ENCODE measurements at regions not wholly inside any gene's neighbourhood (a gene's known extent, or its start where the extent isn't known, plus 50 kb on each side); places are given as distances from the start of the nearest gene placed in this dataset.

DNA sequence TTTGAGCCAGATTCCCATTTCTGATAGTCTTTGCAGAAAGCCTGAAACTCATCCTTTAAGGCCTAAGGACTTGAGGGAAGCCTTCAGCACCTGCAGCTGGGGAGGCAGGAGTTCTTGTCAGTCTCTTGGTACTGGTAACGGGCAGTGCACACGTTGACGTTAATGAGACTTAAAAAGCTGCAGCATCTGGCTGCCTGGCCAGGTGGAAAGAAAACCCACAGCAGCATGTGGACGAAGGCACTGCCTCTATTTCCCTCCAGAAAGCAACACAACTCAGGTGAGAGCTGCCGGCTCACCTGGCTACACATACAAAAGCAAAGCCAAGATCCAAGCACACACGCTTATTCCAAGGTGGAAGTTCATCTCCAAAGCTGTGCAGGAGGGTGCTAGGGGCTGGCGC is 178.8 kb downstream of the ANAPC1 start:
- H3K27me3 ChIP-seq (ENCODE audit: control insufficient read depth in 1 of 2, insufficient read depth in 1 of 2, low read length in 2 of 2), result peaks cover 0 to 3% of the 10 kb centered on the region in 2 experiments
- H3K36me3 ChIP-seq (ENCODE audit: control insufficient read depth in 1 of 2, insufficient read depth in 2 of 2, low read depth in 1 of 2, low read length in 2 of 2), result no peaks in the 10 kb centered on the region
- peaks cover 53% of the 10 kb centered on the region for H3K4me1 ChIP-seq (ENCODE audit: control insufficient read depth, insufficient read depth, low read depth, low read length)
- no peaks in the 10 kb centered on the region for H3K9me3 ChIP-seq (ENCODE audit: control insufficient read depth, low read length)
- peak overlapping the region; percentile 49 for H2BK5ac ChIP-seq (ENCODE audit: low read depth, low read length, poor library complexity, severe bottlenecking)
- no peak for DNase-seq
- H2AK5ac ChIP-seq (ENCODE audit: low read length, severe bottlenecking), result peak overlapping the region; percentile 92
- WGBS, result 73% methylated on average over 7 of the region's 7 CpGs
- H2BK15ac ChIP-seq (ENCODE audit: low read depth, poor library complexity, severe bottlenecking), result no peak overlapping the region
- H3K14ac ChIP-seq (ENCODE audit: low read length in 2 of 2), result peak overlapping the region in 1 of 2 experiments; percentile 2
- H3K18ac ChIP-seq (ENCODE audit: low read depth in 1 of 2, low read length in 2 of 2), result peak overlapping the region in 1 of 2 experiments; percentile 31
- no peak overlapping the region for H4K91ac ChIP-seq (ENCODE audit: low read length)
- H2BK12ac ChIP-seq (ENCODE audit: low read length in 2 of 2), result no peak overlapping the region
- no peak overlapping the region for H3K4me3 ChIP-seq (ENCODE audit: insufficient read depth in 1 of 2, low read depth in 1 of 2, low read length in 2 of 2)
- H3K4me2 ChIP-seq (ENCODE audit: low read length, poor library complexity, severe bottlenecking), result no peak overlapping the region
- no peak overlapping the region for H3K4ac ChIP-seq (ENCODE audit: low read depth in 1 of 2, low read length in 2 of 2)
- no peak overlapping the region for H3K23ac ChIP-seq (ENCODE audit: low read length in 2 of 2)
- H2AFZ ChIP-seq (ENCODE audit: low read depth, low read length), result no peak overlapping the region
- H2BK120ac ChIP-seq (ENCODE audit: low read depth, low read length), result no peak overlapping the region
- peaks cover 3% of the 10 kb centered on the region for H3K79me1 ChIP-seq (replicated peaks; ENCODE audit: low read length, poor library complexity, severe bottlenecking)
- H4K8ac ChIP-seq (ENCODE audit: low read length), result peak overlapping the region; percentile 32
- peak overlapping the region; percentile 95 for H3K27ac ChIP-seq (ENCODE audit: low read length, poor library complexity, severe bottlenecking)
- H3K9ac ChIP-seq (ENCODE audit: low read length), result no peak overlapping the region

DNA sequence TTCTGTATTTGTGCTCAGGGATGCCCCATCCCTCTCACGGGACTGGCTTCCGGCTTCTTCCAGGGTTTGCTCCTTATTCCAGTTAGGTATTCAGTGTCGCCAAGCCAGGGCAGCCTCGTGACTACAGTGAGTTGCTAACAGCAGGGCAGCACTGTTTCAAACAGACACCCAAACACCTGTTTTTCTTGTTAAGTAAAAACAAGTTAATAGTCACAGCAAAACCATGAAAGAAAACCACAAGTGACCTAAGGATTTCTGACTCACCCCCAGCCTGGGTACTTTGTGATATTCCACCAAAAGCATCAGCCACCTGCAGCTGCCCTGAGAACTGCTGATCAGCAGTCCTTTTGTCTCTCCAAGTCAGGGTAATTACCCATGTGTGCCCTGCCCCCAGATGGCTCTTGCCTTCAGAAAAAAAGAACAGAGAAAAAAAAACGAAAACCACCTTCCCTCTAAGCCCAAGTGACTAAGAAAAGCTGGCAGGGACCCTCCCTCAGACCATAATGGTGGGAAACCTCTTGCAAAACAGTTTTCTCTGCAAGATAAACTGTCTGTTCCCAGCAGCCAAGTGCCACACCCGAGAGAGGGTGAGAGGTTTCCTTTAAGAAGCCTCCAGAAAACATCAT is 178.2 kb downstream of the ANAPC1 start:
- Histone ChIP-seq H3K4me1 (ENCODE audit: control insufficient read depth, insufficient read depth, low read depth, low read length) (peaks cover 55% of the 10 kb centered on the region), H3K4ac (ENCODE audit: low read depth in 1 of 2, low read length in 2 of 2) (no peak overlapping the region), H3K27ac (ENCODE audit: low read length, poor library complexity, severe bottlenecking) (peak overlapping the region; percentile 95), H2BK15ac (ENCODE audit: low read depth, poor library complexity, severe bottlenecking) (no peak overlapping the region), H4K8ac (ENCODE audit: low read length) (no peak overlapping the region), H2BK12ac (ENCODE audit: low read length in 2 of 2) (no peak overlapping the region), H3K23ac (ENCODE audit: low read length in 2 of 2) (no peak overlapping the region), H2AFZ (ENCODE audit: low read depth, low read length) (no peak overlapping the region), H2BK5ac (ENCODE audit: low read depth, low read length, poor library complexity, severe bottlenecking) (peak overlapping the region; percentile 49), H3K14ac (ENCODE audit: low read length in 2 of 2) (no peak overlapping the region), H3K9ac (ENCODE audit: low read length) (no peak overlapping the region), H3K4me3 (ENCODE audit: insufficient read depth in 1 of 2, low read depth in 1 of 2, low read length in 2 of 2) (no peak overlapping the region), H4K91ac (ENCODE audit: low read length) (no peak overlapping the region), H3K4me2 (ENCODE audit: low read length, poor library complexity, severe bottlenecking) (no peak overlapping the region), H3K27me3 (ENCODE audit: control insufficient read depth in 1 of 2, insufficient read depth in 1 of 2, low read length in 2 of 2) (peaks cover 0 to 7% of the 10 kb centered on the region in 2 experiments), H3K9me3 (ENCODE audit: control insufficient read depth, low read length) (no peaks in the 10 kb centered on the region), H3K18ac (ENCODE audit: low read depth in 1 of 2, low read length in 2 of 2) (no peak overlapping the region), H3K36me3 (ENCODE audit: control insufficient read depth in 1 of 2, insufficient read depth in 2 of 2, low read depth in 1 of 2, low read length in 2 of 2) (no peaks in the 10 kb centered on the region), H2AK5ac (ENCODE audit: low read length, severe bottlenecking) (no peak overlapping the region), H2BK120ac (ENCODE audit: low read depth, low read length) (no peak overlapping the region), H3K79me1 (replicated peaks; ENCODE audit: low read length, poor library complexity, severe bottlenecking) (peaks cover 3% of the 10 kb centered on the region)
- WGBS, result 7% methylated on average over 6 of the region's 6 CpGs
- DNase-seq, result peak; percentile 89

DNA sequence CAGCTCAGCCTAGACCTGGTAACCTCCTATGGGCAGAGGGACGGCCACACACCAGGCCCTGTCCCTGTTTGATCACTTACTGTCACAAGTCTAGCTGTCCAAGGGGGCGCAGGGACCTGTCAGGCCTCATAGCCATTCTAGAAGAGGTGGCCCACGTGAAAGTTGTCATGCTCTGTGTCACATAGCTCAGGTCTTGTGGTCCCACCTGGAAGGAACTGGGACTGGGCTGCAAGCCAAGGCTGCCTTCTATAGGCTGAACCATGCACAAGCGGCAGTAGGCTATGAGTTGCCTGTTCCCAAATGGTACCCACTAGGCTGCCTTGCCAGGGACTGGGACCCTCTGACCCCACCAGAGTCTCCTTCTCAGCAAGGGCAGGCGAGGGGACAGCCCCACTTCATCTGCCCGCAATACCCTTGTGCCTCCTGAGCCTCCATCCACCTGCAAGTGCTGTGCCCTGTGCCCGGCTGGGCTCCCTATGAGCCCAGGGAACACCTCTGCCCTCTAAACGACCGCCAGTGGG is 177.5 kb downstream of the ANAPC1 start:
- peak overlapping the region; percentile 93 for H3K27ac ChIP-seq (ENCODE audit: low read length, poor library complexity, severe bottlenecking)
- 90% methylated on average over 9 of the region's 9 CpGs for WGBS

DNA sequence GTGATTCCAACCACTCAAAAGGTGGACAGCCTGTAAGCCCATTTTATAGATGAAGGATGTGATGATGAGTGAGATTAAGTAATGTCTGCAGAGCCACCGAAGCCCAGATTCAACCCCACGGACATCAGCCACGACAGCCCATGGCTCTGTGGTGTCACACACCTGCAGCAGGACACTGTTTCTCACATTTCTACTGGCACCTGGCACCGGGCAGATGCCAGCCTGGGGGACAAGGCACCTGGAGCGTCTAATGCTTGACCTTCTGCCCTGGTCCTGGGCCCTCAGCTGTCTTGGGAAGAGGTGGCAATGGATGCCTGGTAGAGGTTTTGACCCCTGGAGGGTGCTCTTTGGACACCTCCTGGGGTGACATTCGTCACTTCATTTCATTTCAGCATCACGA is 176.3 kb downstream of the ANAPC1 start:
- Histone ChIP-seq H2BK5ac (ENCODE audit: low read depth, low read length, poor library complexity, severe bottlenecking) (peak overlapping the region; percentile 60), H2BK15ac (ENCODE audit: low read depth, poor library complexity, severe bottlenecking) (no peak overlapping the region), H4K8ac (ENCODE audit: low read length) (no peak overlapping the region), H3K27ac (ENCODE audit: low read length, poor library complexity, severe bottlenecking) (peak overlapping the region; percentile 58), H3K14ac (ENCODE audit: low read length in 2 of 2) (no peak overlapping the region), H3K9me3 (ENCODE audit: control insufficient read depth, low read length) (peaks cover 4% of the 10 kb centered on the region), H2AK5ac (ENCODE audit: low read length, severe bottlenecking) (peak overlapping the region; percentile 93), H2BK120ac (ENCODE audit: low read depth, low read length) (no peak overlapping the region), H4K91ac (ENCODE audit: low read length) (no peak overlapping the region), H3K23ac (ENCODE audit: low read length in 2 of 2) (no peak overlapping the region), H3K9ac (ENCODE audit: low read length) (no peak overlapping the region), H3K18ac (ENCODE audit: low read depth in 1 of 2, low read length in 2 of 2) (no peak overlapping the region), H2BK12ac (ENCODE audit: low read length in 2 of 2) (no peak overlapping the region), H3K4me3 (ENCODE audit: insufficient read depth in 1 of 2, low read depth in 1 of 2, low read length in 2 of 2) (no peak overlapping the region), H3K4me1 (ENCODE audit: control insufficient read depth, insufficient read depth, low read depth, low read length) (peaks cover 46% of the 10 kb centered on the region), H3K27me3 (ENCODE audit: control insufficient read depth in 1 of 2, insufficient read depth in 1 of 2, low read length in 2 of 2) (peaks cover 0 to 12% of the 10 kb centered on the region in 2 experiments), H3K36me3 (ENCODE audit: control insufficient read depth in 1 of 2, insufficient read depth in 2 of 2, low read depth in 1 of 2, low read length in 2 of 2) (no peaks in the 10 kb centered on the region), H3K79me1 (replicated peaks; ENCODE audit: low read length, poor library complexity, severe bottlenecking) (peaks cover under 1% of the 10 kb centered on the region), H3K4ac (ENCODE audit: low read depth in 1 of 2, low read length in 2 of 2) (no peak overlapping the region), H3K4me2 (ENCODE audit: low read length, poor library complexity, severe bottlenecking) (no peak overlapping the region), H2AFZ (ENCODE audit: low read depth, low read length) (no peak overlapping the region)
- DNase-seq, result no peak
- WGBS, result 96% methylated on average over 7 of the region's 7 CpGs

More for the DNA sequence above, 177.5 kb downstream of the ANAPC1 start:
- Histone ChIP-seq H3K9ac (ENCODE audit: low read length) (no peak overlapping the region), H2BK12ac (ENCODE audit: low read length in 2 of 2) (peak overlapping the region in 1 of 2 experiments; percentile 4), H3K79me1 (replicated peaks; ENCODE audit: low read length, poor library complexity, severe bottlenecking) (peaks cover 3% of the 10 kb centered on the region), H3K4me3 (ENCODE audit: insufficient read depth in 1 of 2, low read depth in 1 of 2, low read length in 2 of 2) (no peak overlapping the region), H3K4me2 (ENCODE audit: low read length, poor library complexity, severe bottlenecking) (no peak overlapping the region), H4K91ac (ENCODE audit: low read length) (no peak overlapping the region), H2BK120ac (ENCODE audit: low read depth, low read length) (no peak overlapping the region), H3K27me3 (ENCODE audit: control insufficient read depth in 1 of 2, insufficient read depth in 1 of 2, low read length in 2 of 2) (peaks cover 0 to 12% of the 10 kb centered on the region in 2 experiments), H3K14ac (ENCODE audit: low read length in 2 of 2) (peak overlapping the region in 1 of 2 experiments; percentile 59), H3K36me3 (ENCODE audit: control insufficient read depth in 1 of 2, insufficient read depth in 2 of 2, low read depth in 1 of 2, low read length in 2 of 2) (no peaks in the 10 kb centered on the region), H3K23ac (ENCODE audit: low read length in 2 of 2) (no peak overlapping the region), H2BK15ac (ENCODE audit: low read depth, poor library complexity, severe bottlenecking) (no peak overlapping the region), H3K4ac (ENCODE audit: low read depth in 1 of 2, low read length in 2 of 2) (no peak overlapping the region), H2AFZ (ENCODE audit: low read depth, low read length) (no peak overlapping the region), H4K8ac (ENCODE audit: low read length) (no peak overlapping the region), H3K18ac (ENCODE audit: low read depth in 1 of 2, low read length in 2 of 2) (no peak overlapping the region), H2BK5ac (ENCODE audit: low read depth, low read length, poor library complexity, severe bottlenecking) (peak overlapping the region; percentile 49), H3K4me1 (ENCODE audit: control insufficient read depth, insufficient read depth, low read depth, low read length) (peaks cover 55% of the 10 kb centered on the region), H3K9me3 (ENCODE audit: control insufficient read depth, low read length) (no peaks in the 10 kb centered on the region), H2AK5ac (ENCODE audit: low read length, severe bottlenecking) (peak overlapping the region; percentile 65)
- DNase-seq, result no peak

Data from mesenchymal stem cell (in vitro differentiated cells and primary cell).